Epidermal melanocyte (primary cell): ENCODE measurements at regions not wholly inside any gene's neighbourhood (a gene's known extent, or its start where the extent isn't known, plus 50 kb on each side); places are given as distances from the start of the nearest gene placed in this dataset.
"Not testable (repeated sequence)": the region's sequence is repeated elsewhere in the genome, so short reads cannot be mapped to it uniquely, and the experiment has no call there.

Source experiments
- DNase-seq: peaks from one replicate; pipeline ENCODE4 v3.0.0; 2011; ENCODE audit warnings: low spot score; ENCODE audit not compliant: insufficient read length

DNA sequence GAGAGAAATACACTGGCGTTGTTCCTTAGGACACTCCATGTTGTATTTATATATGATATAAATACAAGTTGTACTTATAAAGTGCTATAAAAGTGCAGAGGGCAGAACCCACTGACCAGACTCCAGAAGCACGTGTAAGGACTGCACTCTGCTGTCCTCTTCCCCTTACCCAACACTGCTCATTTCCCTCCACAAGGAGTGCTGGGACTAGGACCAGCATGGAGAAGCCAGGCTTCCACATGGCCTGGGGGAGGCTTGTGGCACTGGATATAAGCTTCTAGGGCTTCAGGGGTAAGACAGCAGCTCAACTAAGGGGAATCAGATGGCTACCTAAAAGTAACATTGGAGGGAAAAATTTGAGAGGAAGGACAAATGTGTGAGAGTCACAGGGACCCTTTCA is 556.9 kb downstream of the IGSF11 start:
- no peak for DNase-seq

DNA sequence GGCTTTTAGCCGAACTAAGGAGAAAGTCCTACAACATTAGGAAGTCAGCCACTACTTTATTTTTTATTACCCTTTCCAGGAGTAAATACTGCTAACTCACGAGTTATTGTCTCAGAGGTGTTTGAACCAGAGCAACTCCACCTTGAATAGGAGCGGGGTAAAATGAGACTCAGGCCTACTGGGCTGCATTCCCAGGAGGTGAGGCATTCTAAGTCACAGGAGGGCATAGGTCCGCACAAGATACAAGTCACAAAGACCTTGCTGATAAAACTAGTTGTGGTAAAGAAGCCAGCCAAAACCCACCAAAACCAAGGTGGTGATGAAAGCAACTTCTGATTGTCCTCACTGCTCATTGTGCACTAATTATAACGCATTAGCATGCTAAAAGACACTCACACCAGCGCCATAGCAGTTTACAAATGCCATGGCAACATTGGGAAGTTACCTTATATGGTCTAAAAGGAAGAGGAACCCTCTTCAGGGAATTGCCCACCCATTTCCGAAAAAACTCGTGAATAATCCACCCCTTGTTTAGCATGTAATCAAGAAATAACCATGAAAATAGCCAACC is 555.9 kb downstream of the IGSF11 start:
- no peak for DNase-seq

DNA sequence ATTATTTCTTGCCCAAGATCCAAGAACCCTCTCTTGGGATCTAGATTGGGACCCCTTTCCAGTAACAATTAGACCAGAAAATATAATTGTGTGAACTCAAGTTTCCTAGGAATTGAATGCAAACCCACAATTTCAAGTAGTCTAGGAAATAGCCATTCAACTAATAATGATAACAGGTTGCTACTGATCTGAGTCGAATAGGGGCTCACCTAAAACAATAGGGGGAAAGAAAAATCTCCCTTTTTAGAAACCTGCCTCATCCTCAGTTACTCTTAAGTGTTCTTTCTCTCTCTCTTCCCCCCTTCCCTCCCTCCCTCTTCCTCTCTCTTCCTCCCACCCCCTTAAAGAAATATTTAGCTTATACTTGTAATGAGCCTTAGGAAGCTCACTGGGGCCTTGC is 555.3 kb downstream of the IGSF11 start:
- DNase-seq, result no peak

DNA sequence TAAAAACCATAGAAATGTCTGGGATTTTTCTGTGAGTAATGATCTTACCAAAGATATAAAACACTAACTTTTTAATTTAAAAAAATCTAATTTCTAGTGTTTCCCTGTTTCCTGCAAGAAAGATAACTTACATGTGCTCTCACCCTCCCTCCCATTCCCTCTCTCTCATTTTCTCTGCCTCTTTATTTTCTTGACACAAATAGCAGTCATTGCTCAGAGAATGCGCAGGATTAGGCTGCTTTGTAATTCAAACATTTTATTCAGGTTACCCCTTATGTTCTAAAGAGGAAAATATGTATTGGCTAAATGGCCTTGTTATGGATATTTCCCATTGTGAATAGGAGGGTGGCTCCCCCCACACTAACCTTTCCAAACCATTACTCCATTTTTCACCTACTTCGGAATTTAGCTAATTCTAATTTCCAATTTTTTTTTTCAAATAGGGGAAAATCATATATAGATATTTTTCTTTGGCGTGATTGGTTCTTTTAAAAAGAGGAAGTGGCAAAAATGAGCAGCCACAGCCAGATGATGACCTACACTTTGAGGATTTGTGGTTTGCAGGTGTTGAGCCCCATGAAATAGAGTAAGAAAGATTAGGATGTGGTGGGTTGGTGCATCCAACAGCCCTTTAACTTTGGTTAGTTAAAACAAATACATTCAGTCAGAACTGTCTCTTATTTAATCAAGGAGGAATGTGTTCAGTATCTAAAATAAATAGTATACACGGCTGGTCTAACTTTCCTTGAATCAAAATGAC is 554.4 kb downstream of the IGSF11 start:
- no peak for DNase-seq

DNA sequence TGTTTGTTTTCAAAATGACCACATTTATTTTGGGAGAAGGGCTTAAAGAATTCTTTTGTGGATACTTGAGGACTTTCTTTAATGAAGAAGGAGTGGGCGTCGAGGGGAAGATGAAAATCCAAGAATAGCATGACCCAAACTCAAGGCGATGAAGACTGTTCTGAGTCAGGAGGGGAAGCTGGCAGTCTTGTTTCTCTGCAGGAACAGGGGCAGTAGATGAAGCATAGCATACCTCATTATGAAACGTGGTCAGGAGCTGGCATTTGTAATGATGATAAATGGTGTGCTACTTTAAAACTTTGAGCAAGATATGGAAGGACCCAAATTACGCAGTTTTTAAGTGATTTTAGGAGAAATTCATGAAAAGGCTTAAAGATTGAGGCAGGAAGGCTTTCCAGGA is 549.0 kb downstream of the IGSF11 start:
- DNase-seq, result no peak

DNA sequence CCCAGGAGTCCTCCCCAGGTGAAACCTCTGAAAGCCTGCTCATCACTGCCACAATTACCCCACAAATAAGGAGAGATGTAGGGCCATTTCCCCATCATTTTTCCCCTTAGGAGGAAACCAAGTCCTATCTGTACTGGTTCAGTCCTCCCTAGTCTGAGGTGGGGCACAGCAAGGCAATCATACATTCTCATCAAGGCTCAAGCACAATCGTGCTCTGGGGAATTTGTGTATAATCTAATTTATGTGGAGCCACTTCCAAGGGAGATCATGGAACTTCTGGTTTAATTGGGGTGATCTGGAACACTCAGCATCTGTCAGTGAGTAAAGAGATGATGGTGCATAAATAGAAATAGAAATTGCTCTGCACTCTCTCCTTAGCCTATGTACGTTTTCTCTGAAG is 546.9 kb downstream of the IGSF11 start:
- no peak for DNase-seq

DNA sequence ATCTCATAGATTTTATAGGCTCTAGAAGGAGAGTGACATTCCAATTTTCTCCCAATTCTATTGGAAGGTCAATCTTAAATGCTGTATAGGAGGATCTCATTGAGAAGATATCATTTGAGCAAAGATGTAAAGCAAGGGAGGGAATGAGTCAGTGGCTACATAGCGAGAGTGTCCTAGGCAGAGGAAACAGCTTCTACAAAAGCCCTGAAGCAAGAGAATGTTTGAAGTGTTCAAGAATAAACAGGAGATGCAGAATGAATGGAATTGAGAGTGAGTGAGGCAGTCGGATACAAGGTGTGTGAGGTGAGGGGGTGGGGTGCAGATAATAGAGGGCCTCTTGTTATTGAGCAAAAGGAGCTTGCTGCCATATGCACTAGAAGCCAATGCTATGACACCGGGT is 545.9 kb downstream of the IGSF11 start:
- no peak for DNase-seq

DNA sequence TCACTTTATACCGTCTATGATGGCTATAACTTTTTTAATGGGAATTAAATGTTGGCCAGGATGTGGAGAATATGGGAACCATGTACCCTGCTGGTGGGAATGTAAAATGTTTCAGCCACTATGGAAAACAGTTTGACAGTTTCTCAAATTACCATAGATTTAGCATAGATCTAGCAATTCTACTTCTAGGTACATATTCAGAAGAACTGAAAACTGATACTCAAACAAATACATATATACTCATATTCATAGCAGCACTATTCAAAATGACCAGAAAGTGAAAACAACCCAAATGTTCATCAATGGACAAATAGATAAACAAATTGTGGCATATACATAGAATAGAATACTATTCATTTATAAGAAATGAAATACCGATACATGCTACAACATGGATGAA is 539.4 kb downstream of the IGSF11 start:
- no peak for DNase-seq

DNA sequence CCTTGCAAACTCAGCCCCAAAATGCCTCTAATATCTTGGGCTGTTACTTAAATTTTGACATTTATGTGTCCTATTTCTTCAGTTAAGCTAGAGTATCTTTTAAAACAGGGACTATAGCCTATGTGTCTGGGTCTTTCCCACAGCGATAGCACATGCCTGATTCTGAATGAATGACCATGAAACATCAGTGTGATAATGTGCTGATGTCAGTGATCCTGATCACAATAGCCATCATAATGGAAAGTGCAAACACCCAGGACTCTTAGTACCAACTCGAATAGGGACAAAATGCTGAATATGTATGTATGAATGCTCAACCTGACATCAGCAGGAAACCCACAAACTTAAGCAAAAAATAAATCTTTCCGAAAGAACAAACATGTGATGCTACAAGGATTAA is 537.4 kb downstream of the IGSF11 start:
- DNase-seq, result no peak

DNA sequence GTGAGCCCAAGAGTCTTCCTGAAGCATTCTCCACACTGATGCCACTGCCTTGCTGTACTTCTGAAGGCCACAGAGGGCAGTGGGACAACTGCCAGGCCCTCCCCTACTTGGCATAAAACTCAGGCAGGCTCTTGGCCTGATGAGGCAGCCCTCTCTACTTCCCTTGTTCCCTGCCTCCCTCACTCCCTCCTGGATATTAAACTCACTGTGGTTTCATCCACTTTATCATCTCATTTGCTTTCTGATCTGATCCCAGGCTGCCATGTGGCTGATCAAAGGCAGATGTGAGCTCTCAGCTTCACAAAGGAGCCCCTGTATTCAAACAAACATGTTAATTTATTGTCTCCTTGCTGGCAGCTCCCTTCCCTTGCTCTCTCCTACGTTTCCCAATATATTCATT is 533.5 kb downstream of the IGSF11 start:
- no peak for DNase-seq

DNA sequence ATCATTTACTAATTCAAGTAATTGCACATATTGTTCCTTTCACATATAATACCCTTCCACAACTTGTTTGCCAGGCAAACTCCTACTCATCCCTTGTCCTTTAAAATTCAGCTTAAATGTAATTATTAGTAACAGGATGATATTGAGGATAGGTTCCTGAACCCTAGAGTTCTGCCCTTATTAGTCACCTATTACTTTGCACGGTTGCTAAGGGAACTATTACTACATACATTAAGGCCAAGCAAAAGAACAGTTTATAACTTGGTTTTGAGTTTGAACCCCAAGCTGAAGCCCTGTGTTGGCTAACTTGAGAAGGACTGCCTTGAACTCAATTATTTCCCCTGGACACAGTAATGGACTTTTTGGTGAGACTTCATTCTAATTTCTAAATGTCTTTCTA is 529.7 kb downstream of the IGSF11 start:
- DNase-seq, result no peak

DNA sequence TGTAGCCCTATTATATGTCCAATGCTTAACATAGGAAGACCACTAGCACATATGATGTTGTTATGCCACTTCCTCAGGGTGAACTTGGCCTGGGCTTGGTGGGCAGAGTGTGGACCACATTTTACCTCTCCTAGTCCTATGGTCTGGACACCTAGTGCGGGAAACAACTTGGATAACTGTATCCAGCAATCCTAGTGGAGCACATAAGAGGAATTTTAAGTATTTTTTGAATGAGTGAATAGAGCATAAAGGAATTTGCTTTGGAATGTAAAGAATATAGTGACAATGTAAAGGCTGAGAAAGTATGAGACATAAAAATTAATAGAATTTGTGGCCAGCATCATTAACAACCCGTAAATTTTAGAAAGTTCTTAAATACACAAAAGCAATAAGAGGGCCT is 528.9 kb downstream of the IGSF11 start:
- DNase-seq, result no peak

DNA sequence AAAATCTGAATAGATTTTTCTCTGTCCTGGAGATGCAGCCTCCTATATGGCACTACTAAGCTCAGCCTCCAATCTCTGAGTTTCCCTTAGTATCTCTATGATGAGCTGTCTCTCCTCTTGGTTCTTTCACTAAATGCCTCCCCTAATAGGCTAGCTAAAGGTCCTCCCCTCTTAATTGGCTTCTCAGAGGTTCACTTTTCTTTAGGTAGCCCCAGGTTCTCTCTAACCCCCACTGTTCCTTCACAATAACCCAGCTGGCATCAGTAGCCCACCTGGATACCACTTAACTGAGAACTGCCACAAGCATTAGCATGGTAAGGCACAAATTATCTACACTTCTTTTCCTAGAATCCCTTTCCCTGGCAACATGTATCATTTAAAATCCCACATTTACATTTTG is 523.2 kb downstream of the IGSF11 start:
- DNase-seq, result no peak

DNA sequence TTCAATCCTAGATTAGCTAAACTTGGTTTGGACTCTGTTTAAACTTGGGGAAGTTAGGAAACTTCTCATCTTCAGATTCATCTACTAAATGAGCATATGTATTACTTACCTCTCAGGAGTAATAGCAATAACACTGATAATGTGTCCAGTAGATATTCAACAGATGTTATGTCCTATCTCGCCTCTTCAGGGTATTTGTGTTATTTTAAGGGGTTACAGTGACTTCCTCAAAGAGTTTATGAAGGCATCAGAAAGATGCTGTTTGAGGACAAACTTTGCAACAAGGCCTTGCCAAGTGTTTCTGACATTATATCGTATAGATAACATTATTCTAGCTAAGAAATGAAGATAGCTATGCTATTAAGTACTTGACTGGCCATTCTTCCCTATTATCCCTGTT is 522.3 kb downstream of the IGSF11 start:
- no peak for DNase-seq

DNA sequence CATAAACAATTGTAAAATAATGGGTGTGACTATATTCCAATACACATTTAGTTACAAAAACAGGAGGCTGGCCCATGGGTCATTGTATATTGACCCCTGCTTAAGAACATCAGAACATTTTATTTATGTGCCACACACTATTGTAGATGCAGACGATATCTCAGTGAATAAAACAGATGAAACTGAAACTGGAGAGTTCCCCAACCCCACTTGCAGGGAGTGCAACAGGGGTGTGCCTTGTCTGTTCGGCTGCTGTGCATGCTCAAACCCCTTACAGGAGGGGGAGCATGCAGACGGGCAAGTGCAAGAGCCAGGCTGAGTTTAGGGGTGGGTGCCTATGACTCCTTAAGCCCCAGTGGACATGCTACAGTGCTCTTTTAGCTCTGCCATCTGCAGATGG is 509.6 kb downstream of the IGSF11 start:
- DNase-seq, result no peak

DNA sequence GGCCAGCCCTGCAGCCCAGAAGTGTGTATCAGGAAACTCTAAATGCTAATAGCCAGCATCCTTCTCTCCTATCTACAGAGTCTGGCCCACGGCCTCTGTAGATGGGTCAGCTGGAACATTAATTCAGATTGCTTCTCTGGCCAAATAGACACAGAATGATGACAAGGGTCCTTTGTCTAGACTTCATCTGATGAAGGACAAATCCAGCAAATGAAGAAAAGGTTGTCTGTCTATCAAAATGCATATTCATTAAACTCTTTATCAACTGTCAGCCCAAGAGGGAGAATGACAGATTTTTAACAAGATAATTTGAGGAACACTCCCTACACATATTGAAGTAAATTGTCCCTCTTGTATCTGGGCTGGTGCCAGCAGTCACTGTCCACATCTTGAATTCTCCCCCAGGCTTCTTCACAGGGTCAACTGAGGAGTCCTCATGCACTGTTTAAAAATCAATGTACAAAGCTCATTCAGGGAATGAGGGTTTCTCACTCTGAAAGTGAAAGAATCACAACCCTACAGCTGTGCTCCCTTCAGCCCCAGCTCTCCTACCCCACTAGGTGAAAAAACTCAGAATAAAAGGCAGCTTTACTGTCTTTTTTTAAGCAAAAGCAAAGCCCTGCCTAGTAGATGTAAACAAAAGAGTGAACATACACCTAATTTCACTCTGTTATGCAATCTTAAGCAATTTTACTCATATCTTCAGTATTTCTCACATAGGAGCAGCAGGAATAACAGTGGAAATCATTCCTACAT is 507.7 kb downstream of the IGSF11 start:
- DNase-seq, result no peak

DNA sequence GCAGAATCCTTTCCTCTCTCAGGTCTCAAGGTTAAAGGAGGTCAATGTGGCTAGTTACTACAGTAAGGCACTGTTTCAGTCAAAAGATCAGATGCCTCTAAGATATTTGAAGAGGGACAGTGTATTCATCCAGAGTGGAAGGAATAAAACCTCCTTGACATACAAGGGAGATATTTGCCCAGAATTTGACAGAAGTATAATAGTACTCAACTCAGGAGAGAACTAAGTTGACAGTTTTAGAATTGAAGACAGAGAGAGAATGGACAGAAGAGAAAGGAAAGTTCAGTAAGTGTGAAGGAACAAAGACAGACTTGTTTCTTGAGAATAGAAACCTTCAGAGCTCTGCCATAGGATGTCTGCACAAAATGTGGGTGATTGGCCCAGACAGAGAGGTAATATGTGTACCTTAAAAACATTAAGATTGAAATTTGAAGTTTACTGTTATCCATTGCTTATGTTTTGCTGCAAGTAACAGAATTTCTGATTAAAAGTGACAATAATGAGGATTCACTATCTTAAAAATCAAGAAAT is 507.1 kb downstream of the IGSF11 start:
- no peak for DNase-seq

DNA sequence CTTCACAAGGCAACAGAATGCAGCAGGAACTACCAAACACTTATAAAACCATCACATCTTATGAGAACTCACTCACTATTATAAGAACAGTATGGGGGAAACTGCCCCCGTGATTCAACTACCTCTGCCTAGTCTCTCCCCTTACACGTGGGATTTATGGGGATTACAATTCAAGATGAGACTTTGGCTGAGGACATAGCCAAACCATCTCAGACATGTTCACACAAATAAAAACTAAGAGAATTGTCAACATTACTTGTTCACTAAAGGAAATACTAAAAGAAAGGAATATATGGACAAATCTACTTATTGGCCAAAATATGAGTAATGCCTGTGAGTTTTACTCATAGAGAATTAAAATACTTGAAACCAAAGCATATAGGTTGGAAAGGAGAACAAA is 505.1 kb downstream of the IGSF11 start:
- no peak for DNase-seq

DNA sequence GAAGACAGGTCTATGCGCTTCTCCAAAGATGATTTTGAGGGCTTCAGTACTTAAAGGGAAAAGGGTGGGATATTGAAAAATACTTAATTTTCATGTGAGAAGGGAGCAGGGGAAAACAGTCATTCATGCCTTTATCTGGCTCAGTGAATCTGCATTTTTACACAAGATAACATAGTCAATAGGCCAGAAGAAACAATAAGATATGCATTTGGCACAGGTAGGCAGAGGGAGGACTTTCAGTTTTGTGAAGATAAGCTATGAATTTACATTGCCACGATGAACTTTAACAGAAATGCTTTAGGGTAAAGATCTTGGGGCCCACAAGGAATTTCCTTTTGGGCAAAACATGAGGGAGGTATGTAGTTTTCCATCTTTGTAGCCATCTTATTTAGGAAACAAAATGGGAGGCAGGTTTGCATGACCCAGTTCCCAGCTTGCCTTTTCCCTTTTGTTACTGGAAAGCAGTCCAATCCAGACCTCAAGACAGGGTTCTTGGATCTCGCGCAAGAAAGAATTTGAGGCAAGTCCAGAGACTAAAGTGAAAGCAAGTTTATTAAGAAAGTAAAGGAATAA is 504.2 kb downstream of the IGSF11 start:
- no peak for DNase-seq

DNA sequence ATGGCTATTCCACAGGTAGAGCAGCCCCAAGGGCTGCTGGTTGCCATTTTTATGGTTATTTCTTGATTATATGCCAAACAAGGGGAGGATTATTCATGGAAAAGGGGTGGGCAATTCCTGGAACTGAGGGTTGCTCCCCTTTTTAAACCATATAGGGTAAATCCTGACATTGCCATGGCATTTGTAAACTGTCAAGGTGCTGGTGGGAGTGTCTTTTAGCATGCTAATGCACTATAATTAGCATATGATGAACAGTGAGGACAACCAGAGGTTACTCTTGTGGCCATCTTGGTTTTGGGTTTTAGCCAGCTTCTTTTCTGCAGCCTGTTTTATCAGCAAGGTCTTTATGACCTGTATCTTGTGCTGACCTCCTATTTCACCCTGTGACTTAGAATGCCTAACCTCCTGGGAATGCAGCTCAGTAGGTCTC is 503.7 kb downstream of the IGSF11 start:
- not testable (repeated sequence) for DNase-seq

DNA sequence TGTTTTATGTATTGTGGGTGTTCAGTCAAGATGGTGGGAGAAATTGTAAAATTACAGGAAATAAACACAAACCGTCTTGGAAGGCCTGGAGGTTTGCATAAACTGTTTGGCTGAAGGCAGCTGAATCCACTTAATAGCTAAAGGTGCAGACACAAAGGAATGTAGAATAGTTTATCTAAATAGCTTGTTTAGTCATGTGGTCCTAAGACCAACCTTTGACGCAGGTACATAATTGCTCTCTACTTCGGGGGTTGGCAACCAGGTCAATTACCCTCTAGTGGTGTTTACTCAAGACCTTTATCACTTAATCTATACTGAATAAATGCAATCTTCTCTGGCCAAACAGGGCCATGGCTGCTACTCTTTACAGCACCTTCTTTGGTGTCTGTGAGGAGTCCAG is 502.8 kb downstream of the IGSF11 start:
- no peak for DNase-seq

DNA sequence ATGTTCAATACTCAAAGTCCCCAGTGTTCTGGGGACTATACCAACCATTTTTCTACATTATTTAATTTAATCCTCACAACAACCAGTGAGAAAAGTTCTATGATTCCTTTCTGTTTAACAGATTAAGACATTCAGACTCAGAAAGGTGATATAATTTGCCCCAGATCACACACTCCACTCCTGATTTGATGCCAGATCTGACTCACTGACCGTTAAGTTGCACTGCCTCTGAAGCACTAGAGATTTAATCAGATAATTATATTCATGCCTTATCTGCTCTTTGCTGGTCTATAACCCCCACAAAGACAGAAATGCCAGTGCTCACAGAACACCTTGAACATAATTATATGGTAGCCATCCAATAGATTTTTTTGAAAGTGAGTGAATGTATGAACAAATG is 501.0 kb downstream of the IGSF11 start:
- no peak for DNase-seq
